ENCODE measurements at regions not wholly inside any gene's neighbourhood (a gene's known extent, or its start where the extent isn't known, plus 50 kb on each side); places are given as distances from the start of the nearest gene placed in this dataset.

DNA sequence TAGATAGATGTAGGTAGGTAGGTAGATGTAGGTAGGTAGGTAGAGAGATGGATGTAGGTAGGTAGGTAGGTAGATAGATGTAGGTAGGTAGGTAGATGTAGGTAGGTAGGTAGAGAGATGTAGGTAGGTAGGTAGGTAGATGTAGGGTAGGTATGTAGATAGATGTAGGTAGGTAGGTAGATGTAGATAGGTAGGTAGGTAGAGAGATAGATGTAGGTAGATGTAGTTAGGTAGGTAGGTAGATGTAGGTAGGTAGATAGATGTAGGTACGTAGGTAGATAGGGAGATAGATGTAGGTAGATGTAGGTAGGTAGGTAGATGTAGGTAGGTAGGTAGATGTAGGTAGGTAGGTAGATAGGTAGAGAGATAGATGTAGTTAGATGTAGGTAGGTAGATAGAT, 62.3 kb upstream of the MORC3 start:
- DNase-seq (ENCODE audit: extremely low read depth in 1 of 4, low spot score in 3 of 4) = no peak
- intact Hi-C loops (cut with micrococcal nuclease) (no loop called here), in situ Hi-C loops (cut with MboI) (no loop called here)
- ChIA-PET POLR2A (no interaction called here), CTCF (ENCODE audit: low intra/inter-chr PET ratio) (no interaction called here)
- H2AFZ ChIP-seq (ENCODE audit: low read depth, low read length) = no peak overlapping the region
- H3K27me3 ChIP-seq (ENCODE audit: control insufficient read depth in 2 of 2, insufficient read depth in 2 of 2, low read length in 2 of 2) = peaks cover 21 to 55% of the 10 kb centered on the region in 2 experiments; a peak in 4 of 5 replicates
- no peak overlapping the region for H3K27ac ChIP-seq (ENCODE audit: extremely low read depth, low read depth, low read length)
- FAIRE-seq = no peak
- no peaks in the 10 kb centered on the region for H3K9me1 ChIP-seq (ENCODE audit: control insufficient read depth, insufficient read depth, low read length)
- WGBS (ENCODE audit: insufficient coverage, low coverage, missing lambda C conversion rate) = 74% methylated on average over 1 of the region's 1 CpG
- H3K4me2 ChIP-seq (ENCODE audit: insufficient read depth, low read length) = no peak overlapping the region
- no peaks in the 10 kb centered on the region for H4K20me1 ChIP-seq (replicated peaks; ENCODE audit: control insufficient read depth, insufficient read depth, low read length)
- ATAC-seq = no peak
- no peaks in the 10 kb centered on the region for H3K79me2 ChIP-seq (ENCODE audit: control insufficient read depth, insufficient read depth, low read length)
- H3K36me3 ChIP-seq (ENCODE audit: control insufficient read depth, insufficient read depth, low read length) = no peaks in the 10 kb centered on the region
- H3K9ac ChIP-seq (ENCODE audit: insufficient read depth in 1 of 2, low read depth in 2 of 2, low read length in 2 of 2) = no peak overlapping the region
- H3K4me1 ChIP-seq (replicated peaks in 1 of 2; ENCODE audit: control insufficient read depth in 2 of 2, insufficient read depth in 2 of 2, low read length in 2 of 2) = peaks cover 0 to 4% of the 10 kb centered on the region in 2 experiments; a peak in 2 of 5 replicates
- H3K4me3 ChIP-seq = no peak overlapping the region
- no peaks in the 10 kb centered on the region for H3K9me3 ChIP-seq (replicated peaks; ENCODE audit: control insufficient read depth, insufficient read depth, low read depth, low read length)
- BruUV-seq (replicated peaks) = no TSS peak
- TF ChIP-seq, protein P1, sequence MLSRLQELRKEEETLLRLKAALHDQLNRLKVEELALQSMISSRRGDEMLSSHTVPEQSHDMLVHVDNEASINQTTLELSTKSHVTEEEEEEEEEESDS (CRISPR knock-in tag; IDR thresholded peaks at IDR 0.05) = no peak
- TF ChIP-seq ZNF830 (CRISPR knock-in tag; IDR thresholded peaks at IDR 0.05) (no peak), ZNF436 (CRISPR knock-in tag; IDR thresholded peaks at IDR 0.05) (0 out of 2 replicates have a peak, but pooled peaks have one; percentile 40), ZSCAN29 (IDR thresholded peaks at IDR 0.05) (no peak), PHB2 (IDR thresholded peaks at IDR 0.05; ENCODE audit: low read depth) (no peak), MBD2 (IDR thresholded peaks at IDR 0.05; ENCODE audit: borderline replicate concordance, low read depth) (no peak), PYGO2 (tag; IDR thresholded peaks at IDR 0.05) (no peak), WHSC1 (IDR thresholded peaks at IDR 0.05; ENCODE audit: low read length) (no peak), SIN3A (IDR thresholded peaks at IDR 0.05; ENCODE audit: borderline replicate concordance in 2 of 2, control insufficient read depth in 1 of 2, low read depth in 2 of 2, low read length in 2 of 2) (no peak), CREBBP (IDR thresholded peaks at IDR 0.05; ENCODE audit: low read depth, low read length) (peak; percentile 95), FOSL1 (tag; conservative IDR thresholded peaks at IDR 0.05) (no peak), E2F3 (CRISPR knock-in tag; IDR thresholded peaks at IDR 0.05) (no peak), PURB (CRISPR knock-in tag; IDR thresholded peaks at IDR 0.05; ENCODE audit: low read depth) (no peak), EHMT2 (IDR thresholded peaks at IDR 0.05) (peak; percentile 39; the same call in 1 of the 2 replicates), NBN (IDR thresholded peaks at IDR 0.05; ENCODE audit: low read depth) (no peak), SIRT6 (IDR thresholded peaks at IDR 0.05; ENCODE audit: low read depth, low read length) (no peak), KLF10 (CRISPR knock-in tag; IDR thresholded peaks at IDR 0.05) (no peak), CXXC5 (CRISPR knock-in tag; IDR thresholded peaks at IDR 0.05) (no peak), OTX1 (CRISPR knock-in tag; IDR thresholded peaks at IDR 0.05) (peak; percentile 99)
- TF ChIP-seq, protein P2, sequence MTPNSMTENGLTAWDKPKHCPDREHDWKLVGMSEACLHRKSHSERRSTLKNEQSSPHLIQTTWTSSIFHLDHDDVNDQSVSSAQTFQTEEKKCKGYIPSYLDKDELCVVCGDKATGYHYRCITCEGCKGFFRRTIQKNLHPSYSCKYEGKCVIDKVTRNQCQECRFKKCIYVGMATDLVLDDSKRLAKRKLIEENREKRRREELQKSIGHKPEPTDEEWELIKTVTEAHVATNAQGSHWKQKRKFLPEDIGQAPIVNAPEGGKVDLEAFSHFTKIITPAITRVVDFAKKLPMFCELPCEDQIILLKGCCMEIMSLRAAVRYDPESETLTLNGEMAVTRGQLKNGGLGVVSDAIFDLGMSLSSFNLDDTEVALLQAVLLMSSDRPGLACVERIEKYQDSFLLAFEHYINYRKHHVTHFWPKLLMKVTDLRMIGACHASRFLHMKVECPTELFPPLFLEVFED (CRISPR knock-in tag; conservative IDR thresholded peaks at IDR 0.05) = peak; percentile 95
- TF ChIP-seq, protein P3, sequence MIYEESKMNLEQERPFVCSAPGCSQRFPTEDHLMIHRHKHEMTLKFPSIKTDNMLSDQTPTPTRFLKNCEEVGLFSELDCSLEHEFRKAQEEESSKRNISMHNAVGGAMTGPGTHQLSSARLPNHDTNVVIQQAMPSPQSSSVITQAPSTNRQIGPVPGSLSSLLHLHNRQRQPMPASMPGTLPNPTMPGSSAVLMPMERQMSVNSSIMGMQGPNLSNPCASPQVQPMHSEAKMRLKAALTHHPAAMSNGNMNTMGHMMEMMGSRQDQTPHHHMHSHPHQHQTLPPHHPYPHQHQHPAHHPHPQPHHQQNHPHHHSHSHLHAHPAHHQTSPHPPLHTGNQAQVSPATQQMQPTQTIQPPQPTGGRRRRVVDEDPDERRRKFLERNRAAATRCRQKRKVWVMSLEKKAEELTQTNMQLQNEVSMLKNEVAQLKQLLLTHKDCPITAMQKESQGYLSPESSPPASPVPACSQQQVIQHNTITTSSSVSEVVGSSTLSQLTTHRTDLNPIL (CRISPR knock-in tag; IDR thresholded peaks at IDR 0.05) = no peak
- TF ChIP-seq, protein P4, sequence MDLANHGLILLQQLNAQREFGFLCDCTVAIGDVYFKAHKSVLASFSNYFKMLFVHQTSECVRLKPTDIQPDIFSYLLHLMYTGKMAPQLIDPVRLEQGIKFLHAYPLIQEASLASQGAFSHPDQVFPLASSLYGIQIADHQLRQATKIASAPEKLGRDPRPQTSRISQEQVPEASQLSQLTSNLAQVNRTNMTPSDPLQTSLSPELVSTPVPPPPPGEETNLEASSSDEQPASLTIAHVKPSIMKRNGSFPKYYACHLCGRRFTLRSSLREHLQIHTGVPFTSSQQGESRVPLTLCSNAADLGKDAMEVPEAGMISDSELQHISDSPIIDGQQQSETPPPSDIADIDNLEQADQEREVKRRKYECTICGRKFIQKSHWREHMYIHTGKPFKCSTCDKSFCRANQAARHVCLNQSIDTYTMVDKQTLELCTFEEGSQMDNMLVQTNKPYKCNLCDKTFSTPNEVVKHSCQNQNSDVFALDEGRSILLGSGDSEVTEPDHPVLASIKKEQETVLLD (IDR thresholded peaks at IDR 0.05) = peak; percentile 57; the same call in 1 of the 2 replicates

Measured in K562 (cell line).